IPS DF 4.7 (cell line): ENCODE measurements at regions not wholly inside any gene's neighbourhood (a gene's known extent, or its start where the extent isn't known, plus 50 kb on each side); places are given as distances from the start of the nearest gene placed in this dataset.

Source experiments
- DNase-seq: peaks from one replicate; pipeline ENCODE4 v3.0.0-alpha.2; 2013; ENCODE audit warnings: low spot score; ENCODE audit errors: extremely low read depth

GRCh38 chr3:21142031-21142430 is 609.0 kb downstream of the ZNF385D start:
- DNase-seq: no peak

GRCh38 chr3:21140785-21141184 is 610.2 kb downstream of the ZNF385D start:
- DNase-seq: no peak

- no peak for DNase-seq
These were observed 612.9 kb downstream of the ZNF385D start for GRCh38 chr3:21138085-21138484.

GRCh38 chr3:21132896-21133295 is 618.1 kb downstream of the ZNF385D start:
- DNase-seq: no peak

- DNase-seq: no peak
These were observed 630.2 kb downstream of the ZNF385D start for GRCh38 chr3:21120826-21121225.

- DNase-seq: no peak
These were observed 633.6 kb downstream of the ZNF385D start for GRCh38 chr3:21117370-21117769.

- DNase-seq: no peak
These were observed 642.0 kb downstream of the ZNF385D start for GRCh38 chr3:21109056-21109455.

- DNase-seq: no peak
These were observed 645.2 kb downstream of the ZNF385D start for GRCh38 chr3:21105784-21106183.

- DNase-seq: no peak
These were observed 650.2 kb downstream of the ZNF385D start for GRCh38 chr3:21100656-21101359.

GRCh38 chr3:21094686-21095085 is 656.3 kb downstream of the ZNF385D start:
- no peak for DNase-seq

GRCh38 chr3:21073561-21073960 is 677.4 kb downstream of the ZNF385D start:
- DNase-seq: no peak

- DNase-seq: no peak
These were observed 683.8 kb downstream of the ZNF385D start for GRCh38 chr3:21067031-21067813.

- DNase-seq: no peak
These were observed 688.1 kb downstream of the ZNF385D start for GRCh38 chr3:21062831-21063294.

- no peak for DNase-seq
These were observed 691.6 kb downstream of the ZNF385D start for GRCh38 chr3:21059404-21059803.

GRCh38 chr3:21056293-21056692 is 694.7 kb downstream of the ZNF385D start:
- no peak for DNase-seq

GRCh38 chr3:21055015-21055414 is 696.0 kb downstream of the ZNF385D start:
- DNase-seq: no peak

- no peak for DNase-seq
These were observed 696.9 kb downstream of the ZNF385D start for GRCh38 chr3:21054064-21054463.

GRCh38 chr3:21049334-21050062 is 701.5 kb downstream of the ZNF385D start:
- DNase-seq: no peak

- DNase-seq: no peak
These were observed 707.9 kb downstream of the ZNF385D start for GRCh38 chr3:21043139-21043538.

GRCh38 chr3:21042184-21042583 is 708.8 kb downstream of the ZNF385D start:
- DNase-seq: no peak

- no peak for DNase-seq
These were observed 709.4 kb downstream of the ZNF385D start for GRCh38 chr3:21041621-21042020.

- no peak for DNase-seq
These were observed 714.1 kb downstream of the ZNF385D start for GRCh38 chr3:21036888-21037287.
